LNCaP clone FGC (cell line): ENCODE measurements at regions not wholly inside any gene's neighbourhood (a gene's known extent, or its start where the extent isn't known, plus 50 kb on each side); places are given as distances from the start of the nearest gene placed in this dataset.
A peak's percentile ranks its signal among the peaks of the same experiment; 100 is the strongest.
"Not testable (repeated sequence)": the region's sequence is repeated elsewhere in the genome, so short reads cannot be mapped to it uniquely, and the experiment has no call there.

Experiments
- DNase-seq: peaks from one replicate; pipeline ENCODE4 v3.0.0-alpha.2; 2011; ENCODE audit warnings: low read depth
- H3K4me3 ChIP-seq: 2 replicates; pipeline ENCODE4 v1.5.1; 2011; ENCODE audit warnings: mild to moderate bottlenecking, low read depth, low read length, control low read depth
- CTCF ChIP-seq: IDR thresholded peaks from 2 replicates; pipeline ENCODE4 v1.5.1; 2012; ENCODE audit warnings: mild to moderate bottlenecking; ENCODE audit not compliant: control insufficient read depth, insufficient read depth; ENCODE audit errors: extremely low read depth

- no peak for DNase-seq
- no peak overlapping the region for H3K4me3 ChIP-seq
These were observed 481.6 kb upstream of the LRRC7 start for GRCh38 chr1:69086148-69086547.

GRCh38 chr1:69088571-69088970, 479.2 kb upstream of the LRRC7 start:
- no peak overlapping the region for H3K4me3 ChIP-seq
- DNase-seq, result peak; percentile 91
- no peak for TF ChIP-seq CTCF

More at GRCh38 chr1:69086148-69086547, 481.6 kb upstream of the LRRC7 start:
- no peak for TF ChIP-seq CTCF

GRCh38 chr1:69090170-69090569, 477.6 kb upstream of the LRRC7 start:
- no peak for TF ChIP-seq CTCF
- DNase-seq, result no peak
- no peak overlapping the region for H3K4me3 ChIP-seq

GRCh38 chr1:69090752-69091151, 477.0 kb upstream of the LRRC7 start:
- no peak overlapping the region for H3K4me3 ChIP-seq
- no peak for TF ChIP-seq CTCF
- no peak for DNase-seq

- DNase-seq, H3K4me3 ChIP-seq: not testable (repeated sequence)
These were observed 465.7 kb upstream of the LRRC7 start for GRCh38 chr1:69102058-69102457.

- no peak for DNase-seq
- no peak overlapping the region for H3K4me3 ChIP-seq
- TF ChIP-seq CTCF, result no peak
These were observed 464.5 kb upstream of the LRRC7 start for GRCh38 chr1:69103213-69103612.

- no peak for DNase-seq
- TF ChIP-seq CTCF, result no peak
- H3K4me3 ChIP-seq, result no peak overlapping the region
These were observed 463.9 kb upstream of the LRRC7 start for GRCh38 chr1:69103705-69104385.
